HEK293 (cell line): ENCODE measurements at regions not wholly inside any gene's neighbourhood (a gene's known extent, or its start where the extent isn't known, plus 50 kb on each side); places are given as distances from the start of the nearest gene placed in this dataset.
A peak's percentile ranks its signal among the peaks of the same experiment; 100 is the strongest.
"Not testable (repeated sequence)": the region's sequence is repeated elsewhere in the genome, so short reads cannot be mapped to it uniquely, and the experiment has no call there.

ENCODE experiments used
- CTCF ChIA-PET: fragments of 350-600 bp; formaldehyde crosslinking; extraction: SDS; loops from one replicate; lab custom pipeline; 2021; ENCODE audit warnings: antibody characterized with exemption; lab: Yijun Ruan, JAX
- POLR2A ChIA-PET: fragments of 300-600 bp; formaldehyde crosslinking; extraction: SDS; loops from one replicate; lab custom pipeline; 2020; ENCODE audit warnings: antibody characterized with exemption, inconsistent platforms; lab: Yijun Ruan, JAX
- H3K27ac ChIP-seq: fragments of 200-500 bp; sonication (Bioruptor generic); 2 replicates; pipeline ENCODE4 v1.5.1; 2014; ENCODE audit warnings: low read depth, low read length, control low read depth, inconsistent platforms; ENCODE audit errors: extremely low read depth
- H3K36me3 ChIP-seq, 2 experiments: fragments of 200-500 bp in 1 of 2; sonication (Bioruptor generic) in 1 of 2; 1 replicate in 1 of 2; 2 replicates in 1 of 2; pipeline ENCODE4 v1.5.1; 2014 to 2017; ENCODE audit warnings: inconsistent platforms in 2 of 2, low read length in 2 of 2; ENCODE audit not compliant: control insufficient read depth in 2 of 2, insufficient read depth in 1 of 2
- H3K4me1 ChIP-seq: fragments of 200-500 bp; sonication (Bioruptor generic); 2 replicates; pipeline ENCODE4 v1.5.1; 2014; ENCODE audit warnings: mild to moderate bottlenecking, low read length, inconsistent platforms; ENCODE audit not compliant: control insufficient read depth, insufficient read depth
- H3K4me3 ChIP-seq: 2 replicates; pipeline ENCODE4 v1.5.1; 2011; ENCODE audit warnings: low read depth, mild to moderate bottlenecking, control low read depth, low read length, moderate library complexity
- H3K9me3 ChIP-seq: fragments of 200-500 bp; sonication (Bioruptor generic); 2 replicates; pipeline ENCODE4 v1.5.1; 2014; ENCODE audit warnings: low read depth, low read length, inconsistent platforms; ENCODE audit not compliant: control insufficient read depth, insufficient read depth
- IKZF3 ChIP-seq: fragments of 450-650 bp; IDR thresholded peaks from 2 replicates; pipeline ENCODE4 v1.5.0; 2018; ENCODE audit warnings: missing biosample characterization, mild to moderate bottlenecking, missing genetic modification characterization, moderate library complexity
- REST ChIP-seq: fragments of 450-650 bp; formaldehyde crosslinking; IDR thresholded peaks from 2 replicates; pipeline ENCODE4 v1.5.1; 2016; ENCODE audit warnings: missing biosample characterization, missing genetic modification characterization
- SCRT1 ChIP-seq: fragments of 450-650 bp; formaldehyde crosslinking; IDR thresholded peaks from 2 replicates; pipeline ENCODE4 v1.5.1; 2016; ENCODE audit warnings: missing biosample characterization, missing genetic modification characterization, borderline replicate concordance
- SCRT2 ChIP-seq: fragments of 450-650 bp; formaldehyde crosslinking; IDR thresholded peaks from 2 replicates; pipeline ENCODE4 v1.5.1; 2016; ENCODE audit warnings: missing biosample characterization, missing genetic modification characterization
- YY2 ChIP-seq: fragments of 450-650 bp; formaldehyde crosslinking; IDR thresholded peaks from 2 replicates; pipeline ENCODE4 v1.5.1; 2016; ENCODE audit warnings: missing biosample characterization, missing genetic modification characterization
- ZBTB21 ChIP-seq: fragments of 450-650 bp; formaldehyde crosslinking; IDR thresholded peaks from 2 replicates; pipeline ENCODE4 v1.5.1; 2017; ENCODE audit warnings: missing biosample characterization, missing genetic modification characterization
- ZBTB44 ChIP-seq: fragments of 450-650 bp; IDR thresholded peaks from 2 replicates; pipeline ENCODE4 v1.5.1; 2018; ENCODE audit warnings: missing biosample characterization, mild to moderate bottlenecking, missing genetic modification characterization
- ZBTB49 ChIP-seq: fragments of 450-650 bp; formaldehyde crosslinking; IDR thresholded peaks from 2 replicates; pipeline ENCODE4 v1.5.1; 2016; ENCODE audit warnings: missing biosample characterization, missing genetic modification characterization, low read depth
- ZFP41 ChIP-seq: fragments of 450-650 bp; formaldehyde crosslinking; IDR thresholded peaks from 2 replicates; pipeline ENCODE4 v1.5.1; 2016; ENCODE audit warnings: missing biosample characterization, missing genetic modification characterization, borderline replicate concordance
- ZNF112 ChIP-seq: fragments of 450-650 bp; formaldehyde crosslinking; IDR thresholded peaks from 2 replicates; pipeline ENCODE4 v1.5.0; 2017; ENCODE audit warnings: missing biosample characterization, missing genetic modification characterization
- ZNF138 ChIP-seq: fragments of 450-650 bp; formaldehyde crosslinking; IDR thresholded peaks from 2 replicates; pipeline ENCODE4 v1.5.1; 2016; ENCODE audit warnings: missing biosample characterization, missing genetic modification characterization, borderline replicate concordance
- ZNF274 ChIP-seq, 2 experiments: fragments of 200-500 bp in 1 of 2; fragments of 450-650 bp in 1 of 2; sonication (Bioruptor generic) in 1 of 2; formaldehyde crosslinking in 1 of 2; IDR thresholded peaks; 2 replicates each; pipeline versions ENCODE4 v1.5.1 to v1.6.1; 2014 to 2016; ENCODE audit warnings: borderline replicate concordance in 1 of 2, inconsistent platforms in 1 of 2, low read length in 1 of 2, missing biosample characterization in 1 of 2, missing genetic modification characterization in 1 of 2
- ZNF280C ChIP-seq: fragments of 450-650 bp; formaldehyde crosslinking; IDR thresholded peaks from 2 replicates; pipeline ENCODE4 v1.5.1; 2016; ENCODE audit warnings: missing biosample characterization, missing genetic modification characterization
- ZNF626 ChIP-seq: fragments of 450-650 bp; sonication (Bioruptor Pico); formaldehyde crosslinking; IDR thresholded peaks from 2 replicates; pipeline ENCODE4 v1.5.1; 2018; ENCODE audit warnings: missing biosample characterization, missing genetic modification characterization, inconsistent platforms
- ZSCAN5A ChIP-seq: fragments of 450-650 bp; formaldehyde crosslinking; IDR thresholded peaks from 2 replicates; pipeline ENCODE4 v1.5.1; 2016; ENCODE audit warnings: missing biosample characterization, missing genetic modification characterization
- TF ChIP-seq, protein P1 (sequence below): fragments of 450-650 bp; formaldehyde crosslinking; IDR thresholded peaks from 2 replicates; pipeline ENCODE4 v1.5.1; 2016; ENCODE audit warnings: missing biosample characterization, missing genetic modification characterization

DNA sequence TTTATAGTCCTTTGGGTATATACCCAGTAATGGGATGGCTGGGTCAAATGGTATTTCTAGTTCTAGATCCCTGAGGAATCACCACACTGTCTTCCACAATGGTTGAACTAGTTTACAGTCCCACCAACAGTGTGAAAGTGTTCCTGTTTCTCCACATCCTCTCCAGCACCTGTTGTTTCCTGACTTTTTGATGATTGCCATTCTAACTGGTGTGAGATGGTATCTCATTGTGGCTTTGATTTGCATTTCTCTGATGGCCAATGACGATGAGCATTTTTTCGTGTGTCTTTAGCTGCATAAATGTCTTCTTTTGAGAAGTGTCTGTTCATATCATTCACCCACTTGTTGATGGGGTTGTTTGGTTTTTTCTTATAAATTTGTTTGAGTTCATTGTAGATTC, 612.5 kb upstream of the SGCD start:
- H3K36me3 ChIP-seq, H3K4me1 ChIP-seq, H3K27ac ChIP-seq, H3K9me3 ChIP-seq, CTCF ChIA-PET, POLR2A ChIA-PET, H3K4me3 ChIP-seq: not testable (repeated sequence)
- TF ChIP-seq SCRT1 (tag by site-specific recombination) (peak; percentile 69; the same call in 1 of the 2 replicates), SCRT2 (tag by site-specific recombination) (peak; percentile 59)

- H3K4me1 ChIP-seq = no peaks in the 10 kb centered on the region
- no peaks in the 10 kb centered on the region for H3K36me3 ChIP-seq
- ChIA-PET CTCF (no interaction called here), POLR2A (no interaction called here)
- H3K27ac ChIP-seq = no peak overlapping the region
- H3K4me3 ChIP-seq = no peak overlapping the region
- no peaks in the 10 kb centered on the region for H3K9me3 ChIP-seq
- TF ChIP-seq ZNF626 (tag by site-specific recombination) (no peak), REST (tag by site-specific recombination) (peak; percentile 91)
Observed at GRCh38 chr5:155726267-155726666, 600.7 kb upstream of the SGCD start.

DNA sequence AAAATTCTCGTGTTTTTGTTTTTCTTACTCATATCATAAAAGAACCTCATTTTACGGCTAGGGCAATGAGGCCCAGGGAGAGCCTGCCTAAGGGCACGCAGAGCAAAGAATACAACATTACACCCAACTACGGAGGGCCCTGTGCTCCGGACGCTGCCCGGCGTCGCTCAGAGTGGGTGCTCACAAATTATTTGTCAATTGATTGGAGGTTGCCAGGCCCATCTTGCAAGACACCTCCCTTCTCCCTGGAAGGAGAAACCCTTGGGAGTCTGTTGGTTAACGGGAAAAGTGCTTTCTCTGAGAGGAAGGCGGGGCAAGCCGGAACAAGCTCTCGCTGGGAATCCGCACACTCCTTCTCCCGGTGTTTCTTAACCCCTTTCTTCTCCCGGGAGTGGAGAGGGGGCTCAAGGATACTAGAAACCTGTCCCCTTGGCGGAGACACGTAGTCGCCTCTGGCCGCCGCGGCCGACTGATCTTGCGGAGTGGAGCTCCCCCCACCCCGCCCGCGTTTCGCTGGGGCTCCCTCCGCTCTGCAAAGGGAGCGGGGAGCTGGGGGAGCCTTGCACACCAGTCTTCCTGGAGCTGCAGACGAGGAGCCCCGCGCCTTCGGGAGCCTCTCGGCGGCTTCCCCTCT, 599.3 kb upstream of the SGCD start:
- POLR2A ChIA-PET = no interaction called here
- H3K9me3 ChIP-seq = no peaks in the 10 kb centered on the region
- CTCF ChIA-PET = interaction anchor here (0.6 kb wide), 1 partner anchor 1509 kb away, joined by 3 read pairs; no protein-coding TSS in a partner anchor
- H3K4me1 ChIP-seq = no peaks in the 10 kb centered on the region
- H3K4me3 ChIP-seq = peak overlapping the region; percentile 19
- H3K36me3 ChIP-seq = no peaks in the 10 kb centered on the region
- no peak overlapping the region for H3K27ac ChIP-seq
- TF ChIP-seq ZNF112 (no peak), ZBTB21 (tag by site-specific recombination) (no peak), ZBTB44 (tag by site-specific recombination) (no peak), ZBTB49 (tag by site-specific recombination) (no peak), IKZF3 (tag by site-specific recombination) (no peak), ZNF138 (no peak), YY2 (tag by site-specific recombination) (no peak), ZSCAN5A (tag by site-specific recombination) (no peak), ZNF274 (IDR thresholded peaks at IDR 0.05; ENCODE audit: low read length) (no peak), ZNF274 (tag by site-specific recombination; IDR thresholded peaks at IDR 0.05; ENCODE audit: borderline replicate concordance) (no peak), ZNF280C (tag by site-specific recombination) (no peak), ZFP41 (no peak)
- TF ChIP-seq, protein P1, sequence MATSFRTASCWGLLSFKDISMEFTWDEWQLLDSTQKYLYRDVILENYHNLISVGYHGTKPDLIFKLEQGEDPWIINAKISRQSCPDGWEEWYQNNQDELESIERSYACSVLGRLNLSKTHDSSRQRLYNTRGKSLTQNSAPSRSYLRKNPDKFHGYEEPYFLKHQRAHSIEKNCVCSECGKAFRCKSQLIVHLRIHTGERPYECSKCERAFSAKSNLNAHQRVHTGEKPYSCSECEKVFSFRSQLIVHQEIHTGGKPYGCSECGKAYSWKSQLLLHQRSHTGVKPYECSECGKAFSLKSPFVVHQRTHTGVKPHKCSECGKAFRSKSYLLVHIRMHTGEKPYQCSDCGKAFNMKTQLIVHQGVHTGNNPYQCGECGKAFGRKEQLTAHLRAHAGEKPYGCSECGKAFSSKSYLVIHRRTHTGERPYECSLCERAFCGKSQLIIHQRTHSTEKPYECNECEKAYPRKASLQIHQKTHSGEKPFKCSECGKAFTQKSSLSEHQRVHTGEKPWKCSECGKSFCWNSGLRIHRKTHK (tag by site-specific recombination) = no peak
